GM23338 (cell line): ENCODE measurements at regions not wholly inside any gene's neighbourhood (a gene's known extent, or its start where the extent isn't known, plus 50 kb on each side); places are given as distances from the start of the nearest gene placed in this dataset.

ENCODE experiments used
- ATAC-seq: fragments of 200-7000 bp; cut with Tn5 transposase; 3 replicates; pipeline ENCODE4 v1.9.1; 2020
- DNase-seq: peaks from one replicate; pipeline ENCODE4 v3.0.0-alpha.2; 2015; ENCODE audit warnings: low spot score
- H2AFZ ChIP-seq: fragments of 200-600 bp; sonication (generic); 2 replicates; pipeline ENCODE4 v1.8.0; 2016; ENCODE audit warnings: antibody characterized with exemption, mild to moderate bottlenecking, moderate library complexity
- H3F3A ChIP-seq: fragments of 200-600 bp; sonication (generic); replicated peaks from 2 replicates; pipeline ENCODE4 v1.8.0; 2017; ENCODE audit warnings: antibody characterized with exemption, mixed run types, low read depth
- H3K27ac ChIP-seq: fragments of 200-600 bp; sonication (generic); 2 replicates; pipeline ENCODE4 v1.6.1; 2016; ENCODE audit warnings: low read depth
- H3K27me3 ChIP-seq: fragments of 200-600 bp; sonication (generic); 2 replicates; pipeline ENCODE4 v1.8.0; 2016; ENCODE audit warnings: mild to moderate bottlenecking, mixed run types, moderate library complexity; ENCODE audit not compliant: insufficient read depth
- H3K36me3 ChIP-seq: fragments of 200-600 bp; sonication (generic); 2 replicates; pipeline ENCODE4 v1.8.0; 2016; ENCODE audit warnings: mild to moderate bottlenecking; ENCODE audit not compliant: insufficient read depth
- H3K4me1 ChIP-seq: fragments of 200-600 bp; sonication (generic); 2 replicates; pipeline ENCODE4 v1.8.0; 2016; ENCODE audit warnings: mild to moderate bottlenecking, moderate library complexity; ENCODE audit not compliant: insufficient read depth
- H3K4me2 ChIP-seq: fragments of 200-600 bp; sonication (generic); 2 replicates; pipeline ENCODE4 v1.7.1; 2017; ENCODE audit warnings: mixed run types
- H3K4me3 ChIP-seq: fragments of 200-600 bp; sonication (generic); 2 replicates; pipeline ENCODE4 v1.6.1; 2016; ENCODE audit warnings: mixed run types
- H3K79me2 ChIP-seq: fragments of 200-600 bp; sonication (generic); replicated peaks from 2 replicates; pipeline ENCODE4 v1.8.0; 2017; ENCODE audit warnings: mild to moderate bottlenecking; ENCODE audit not compliant: insufficient read depth
- H3K9me2 ChIP-seq: fragments of 200-600 bp; sonication (generic); 2 replicates; pipeline ENCODE4 v1.8.0; 2017; ENCODE audit not compliant: insufficient read depth
- H4K20me1 ChIP-seq: fragments of 200-600 bp; sonication (generic); replicated peaks from 2 replicates; pipeline ENCODE4 v1.8.0; 2017; ENCODE audit warnings: mild to moderate bottlenecking; ENCODE audit not compliant: insufficient read depth
- H3K27ac Mint-ChIP-seq: 2 replicates; pipeline ENCODE4 v1.8.0; 2020; ENCODE audit warnings: inconsistent platforms, mild to moderate bottlenecking, moderate library complexity, mixed read lengths
- H3K27me3 Mint-ChIP-seq: 3 replicates; pipeline ENCODE4 v1.8.0; 2022; ENCODE audit warnings: low read depth, mild to moderate bottlenecking, moderate library complexity, mixed read lengths, inconsistent platforms; ENCODE audit not compliant: insufficient read depth, poor library complexity
- H3K36me3 Mint-ChIP-seq: 3 replicates; pipeline ENCODE4 v1.8.0; 2021; ENCODE audit warnings: low read depth, mild to moderate bottlenecking, inconsistent platforms, moderate library complexity, mixed read lengths
- H3K4me1 Mint-ChIP-seq: 3 replicates; pipeline ENCODE4 v1.8.0; 2020; ENCODE audit warnings: mild to moderate bottlenecking, inconsistent platforms, mixed read lengths
- H3K4me3 Mint-ChIP-seq: 3 replicates; pipeline ENCODE4 v1.8.0; 2021; ENCODE audit warnings: moderate library complexity, mild to moderate bottlenecking, inconsistent platforms, mixed read lengths
- H3K9me3 Mint-ChIP-seq: 3 replicates; pipeline ENCODE4 v1.8.0; 2020; ENCODE audit warnings: moderate library complexity, mild to moderate bottlenecking, inconsistent platforms, mixed read lengths
- CREB1 ChIP-seq: fragments of 250-450 bp; sonication (Bioruptor Pico); IDR thresholded peaks from 2 replicates; pipeline ENCODE4 v1.5.0; 2020; ENCODE audit warnings: low read depth, mild to moderate bottlenecking, moderate library complexity
- CTCF ChIP-seq, 2 experiments: fragments of 200-600 bp in 1 of 2; sonication (generic) in 1 of 2; conservative IDR thresholded peaks; 2 replicates each; pipeline versions ENCODE4 v1.5.1 to v1.6.1; 2016 to 2017; ENCODE audit warnings: antibody characterized with exemption in 2 of 2, low read depth in 2 of 2, mild to moderate bottlenecking in 2 of 2, moderate library complexity in 1 of 2
- ETS1 ChIP-seq: IDR thresholded peaks from 2 replicates; pipeline ENCODE4 v1.6.1; 2016; ENCODE audit warnings: antibody characterized with exemption
- EZH2 ChIP-seq: fragments of 200-600 bp; sonication (generic); IDR thresholded peaks from one replicate; pipeline ENCODE4 v1.8.0; 2017; ENCODE audit warnings: antibody characterized with exemption, mild to moderate bottlenecking, low read depth; ENCODE audit not compliant: unreplicated experiment
- EZH2phosphoT487 ChIP-seq: fragments of 200-600 bp; sonication (generic); IDR thresholded peaks from one replicate; pipeline ENCODE4 v1.8.1; 2018; ENCODE audit warnings: antibody characterized with exemption; ENCODE audit not compliant: unreplicated experiment
- JUNB ChIP-seq: IDR thresholded peaks from one replicate; pipeline ENCODE4 v1.6.1; 2016; ENCODE audit warnings: antibody characterized with exemption; ENCODE audit not compliant: unreplicated experiment
- POLR2AphosphoS5 ChIP-seq: IDR thresholded peaks from 2 replicates; pipeline ENCODE4 v1.6.1; 2016; ENCODE audit warnings: antibody characterized with exemption, low read depth
- REST ChIP-seq: IDR thresholded peaks from one replicate; pipeline ENCODE4 v1.6.1; 2018; ENCODE audit warnings: antibody characterized with exemption; ENCODE audit not compliant: unreplicated experiment
- ZNF331 ChIP-seq: fragments of 250-450 bp; sonication (Bioruptor Pico); IDR thresholded peaks from 2 replicates; pipeline ENCODE4 v1.5.0; 2020; ENCODE audit warnings: low read depth, mild to moderate bottlenecking, moderate library complexity

- TF ChIP-seq REST (no peak), JUNB (no peak), ETS1 (no peak), EZH2 (no peak), ZNF331 (no peak)
Observed at GRCh38 chr12:59446116-59446515, 149.7 kb upstream of the SLC16A7 start (continued).

DNA sequence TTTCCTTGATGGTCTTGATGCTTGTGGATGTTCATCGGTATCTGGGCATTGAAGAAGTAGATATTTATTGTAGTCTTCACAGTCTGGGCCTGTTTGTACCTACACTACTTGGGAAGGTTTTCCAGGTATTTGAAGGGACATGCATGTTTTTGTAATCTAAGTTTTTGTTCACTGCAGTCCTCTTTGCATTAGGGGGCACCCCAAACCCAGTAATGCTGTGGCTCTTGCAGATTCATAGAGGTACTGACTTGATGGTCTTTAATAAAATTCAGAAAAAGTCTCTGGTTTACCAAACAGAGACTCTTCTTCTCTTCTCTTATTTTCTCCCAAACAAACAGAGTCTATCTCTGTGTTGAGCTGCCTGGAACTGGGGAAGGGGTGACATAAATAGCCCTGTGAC, 150.9 kb upstream of the SLC16A7 start:
- peaks cover 9% of the 10 kb centered on the region for H3K4me1 Mint-ChIP-seq
- no peak overlapping the region for H3K27ac Mint-ChIP-seq
- no peak overlapping the region for H3K4me3 ChIP-seq
- H3K9me2 ChIP-seq: no peaks in the 10 kb centered on the region
- H3K27me3 Mint-ChIP-seq: peaks cover 3% of the 10 kb centered on the region
- H3K27ac ChIP-seq: no peak overlapping the region
- H3K36me3 ChIP-seq: no peaks in the 10 kb centered on the region
- peaks cover 20% of the 10 kb centered on the region; the same call in 2 of the 3 replicates for H3K36me3 Mint-ChIP-seq
- no peak overlapping the region for H3K4me2 ChIP-seq
- ATAC-seq (no peak), DNase-seq (no peak)
- H4K20me1 ChIP-seq: no peaks in the 10 kb centered on the region
- peaks cover 21% of the 10 kb centered on the region for H3K9me3 Mint-ChIP-seq
- TF ChIP-seq EZH2: no peak
- TF ChIP-seq CTCF (conservative IDR thresholded peaks at IDR 0.05; ENCODE audit: low read depth in 2 of 2): peak; percentile 55 to 64
- H3K4me3 Mint-ChIP-seq: no peak overlapping the region
- H3K4me1 ChIP-seq: peaks cover 9% of the 10 kb centered on the region; the same call in 1 of the 2 replicates
- H2AFZ ChIP-seq: no peak overlapping the region
- no peaks in the 10 kb centered on the region for H3K27me3 ChIP-seq
- no peaks in the 10 kb centered on the region for H3K79me2 ChIP-seq
- H3F3A ChIP-seq: no peaks in the 10 kb centered on the region

DNA sequence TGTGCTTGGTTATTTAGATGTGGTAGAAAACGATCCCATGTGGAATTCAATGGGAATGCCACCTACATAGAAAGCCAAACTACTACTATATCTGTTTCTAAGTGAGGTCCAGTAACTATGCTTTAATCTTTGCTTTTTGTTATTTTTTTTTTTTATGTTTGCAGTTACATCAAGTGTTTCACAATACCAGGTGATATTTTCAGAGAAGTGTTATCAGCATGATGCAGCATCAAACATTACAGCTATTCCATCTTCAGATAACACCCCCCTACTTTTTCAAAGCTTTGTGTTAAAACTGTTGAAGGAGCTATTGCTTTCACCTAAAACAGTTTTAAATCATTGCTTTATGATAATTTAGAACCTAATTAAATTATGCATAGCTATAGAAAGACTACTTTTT, 163.8 kb upstream of the SLC16A7 start:
- Histone ChIP-seq H3K36me3 (no peaks in the 10 kb centered on the region), H3K27me3 (no peaks in the 10 kb centered on the region), H3K27ac (no peak overlapping the region), H3K4me1 (peaks cover 18% of the 10 kb centered on the region), H3K79me2 (no peaks in the 10 kb centered on the region), H3F3A (no peaks in the 10 kb centered on the region), H4K20me1 (no peaks in the 10 kb centered on the region), H3K4me2 (no peak overlapping the region), H2AFZ (no peak overlapping the region), H3K4me3 (no peak overlapping the region), H3K9me2 (no peaks in the 10 kb centered on the region)
- no peak overlapping the region; the same call in 1 of the 2 replicates for H3K27ac Mint-ChIP-seq
- ATAC-seq (no peak), DNase-seq (no peak)
- H3K36me3 Mint-ChIP-seq: no peaks in the 10 kb centered on the region
- peaks cover 21% of the 10 kb centered on the region; the same call in 2 of the 3 replicates for H3K4me1 Mint-ChIP-seq
- H3K9me3 Mint-ChIP-seq: no peaks in the 10 kb centered on the region
- H3K27me3 Mint-ChIP-seq: no peaks in the 10 kb centered on the region
- no peak overlapping the region for H3K4me3 Mint-ChIP-seq
- TF ChIP-seq REST: no peak
- no peak for TF ChIP-seq ZNF331
- TF ChIP-seq POLR2AphosphoS5: no peak
- no peak for TF ChIP-seq JUNB
- no peak for TF ChIP-seq CREB1 (CRISPR knock-in tag)
- TF ChIP-seq ETS1: no peak
- no peak for TF ChIP-seq EZH2
- TF ChIP-seq EZH2phosphoT487: no peak
